GM18520 (cell line): ENCODE measurements at regions not wholly inside any gene's neighbourhood (a gene's known extent, or its start where the extent isn't known, plus 50 kb on each side); places are given as distances from the start of the nearest gene placed in this dataset.
"Not testable (repeated sequence)": the region's sequence is repeated elsewhere in the genome, so short reads cannot be mapped to it uniquely, and the experiment has no call there.

Source experiments
- ATAC-seq: cut with Tn5 transposase; IDR thresholded peaks from one replicate; pipeline ENCODE4 v1.9.1; 2021; ENCODE audit not compliant: unreplicated experiment

DNA sequence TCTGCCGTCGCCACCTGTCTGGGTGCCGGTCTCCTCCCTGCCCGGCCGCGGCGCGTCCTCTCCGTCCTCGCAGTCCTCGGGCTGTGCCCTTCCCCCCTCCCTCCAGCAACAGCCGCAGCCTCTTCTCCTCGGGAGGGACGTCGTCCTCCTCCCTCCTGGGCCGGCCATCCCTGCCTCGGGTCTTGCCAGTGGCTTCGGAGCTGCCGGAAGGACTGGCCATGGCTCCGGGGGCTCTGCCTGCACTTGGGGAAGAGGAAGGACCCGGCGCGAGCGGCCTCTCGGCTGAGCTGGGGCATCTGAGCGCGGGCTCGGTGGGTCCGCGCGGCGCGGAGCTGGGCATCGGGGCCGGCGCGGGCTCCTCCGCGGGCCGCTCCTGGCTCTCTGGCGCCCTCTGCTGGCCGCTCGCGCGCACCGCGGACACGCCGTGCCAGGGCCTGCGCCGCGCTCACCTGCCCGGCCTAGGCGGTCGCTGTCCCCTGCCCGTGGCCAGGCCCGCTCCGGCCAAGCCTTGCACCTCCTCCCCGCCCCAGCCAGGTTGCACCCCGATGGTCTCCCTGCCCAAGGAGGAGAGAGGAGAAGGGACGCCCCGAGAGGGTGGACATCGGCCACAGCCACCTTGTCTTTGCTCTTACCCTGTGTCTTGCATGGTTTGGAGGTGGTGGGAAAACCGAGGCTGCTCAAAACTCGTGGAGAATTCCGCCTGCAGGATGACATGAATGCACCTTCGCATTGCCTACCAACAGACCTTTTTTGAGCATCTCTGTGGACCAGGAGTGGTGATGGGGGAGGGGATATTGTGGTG, 83.9 kb upstream of the FRG2C start:
- not testable (repeated sequence) for ATAC-seq

DNA sequence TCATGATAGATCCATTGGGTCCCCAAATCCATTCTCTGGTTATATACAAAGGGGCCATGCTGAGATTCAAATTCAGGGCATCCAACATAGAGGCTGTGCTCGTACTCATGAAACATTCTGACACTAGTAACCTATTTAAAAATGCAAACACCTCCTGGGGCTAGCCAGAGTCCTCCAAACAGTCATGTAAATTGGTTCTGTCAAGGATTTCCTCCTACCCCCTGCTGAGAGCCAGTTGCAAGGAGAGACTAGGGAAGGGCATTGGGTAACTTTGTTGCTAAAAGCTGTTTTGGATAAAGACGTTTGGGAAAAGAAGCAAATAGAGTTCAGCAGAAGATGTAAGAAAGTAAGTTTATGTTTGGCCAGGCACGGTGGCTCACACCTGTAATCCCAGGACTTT, 81.6 kb upstream of the FRG2C start:
- ATAC-seq: not testable (repeated sequence)

DNA sequence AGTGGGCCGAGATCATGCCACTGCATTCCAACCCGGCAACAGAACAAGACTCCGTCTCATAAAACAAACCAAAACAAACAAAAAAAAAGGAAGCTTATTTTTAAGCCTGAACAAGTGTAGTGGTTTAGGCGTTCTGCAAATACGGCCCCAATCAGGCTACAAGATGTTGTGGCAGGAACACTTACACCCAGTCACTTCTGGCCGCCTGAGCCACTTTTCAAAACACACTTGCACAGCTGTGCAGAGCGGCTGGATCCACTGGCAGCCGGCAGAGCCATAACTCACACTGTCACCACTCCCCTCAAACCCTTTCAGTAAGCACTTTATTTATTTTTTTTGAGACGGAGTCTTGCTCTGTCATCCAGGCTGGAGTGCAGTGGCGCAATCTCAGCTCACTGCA, 81.0 kb upstream of the FRG2C start:
- not testable (repeated sequence) for ATAC-seq

DNA sequence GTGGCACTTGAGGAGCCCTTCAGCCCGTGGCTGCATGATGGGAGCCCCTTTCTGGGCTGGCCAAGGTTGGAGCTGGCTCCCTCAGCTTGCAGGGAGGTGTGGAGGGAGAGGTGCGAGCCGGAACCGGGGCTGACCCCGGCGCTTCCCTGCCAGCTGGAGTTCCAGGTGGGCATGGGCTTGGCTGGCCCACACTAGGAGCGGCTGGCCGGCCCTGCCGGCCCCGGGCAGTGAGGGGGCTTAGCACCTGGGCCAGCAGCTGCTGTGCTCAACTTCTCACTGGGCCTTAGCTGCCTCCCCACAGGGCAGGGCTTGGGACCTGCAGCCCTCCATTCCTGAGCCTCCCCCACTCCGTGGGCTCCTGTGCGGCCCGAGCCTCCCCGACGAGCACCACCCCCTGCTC, 76.4 kb upstream of the FRG2C start:
- ATAC-seq: not testable (repeated sequence)

DNA sequence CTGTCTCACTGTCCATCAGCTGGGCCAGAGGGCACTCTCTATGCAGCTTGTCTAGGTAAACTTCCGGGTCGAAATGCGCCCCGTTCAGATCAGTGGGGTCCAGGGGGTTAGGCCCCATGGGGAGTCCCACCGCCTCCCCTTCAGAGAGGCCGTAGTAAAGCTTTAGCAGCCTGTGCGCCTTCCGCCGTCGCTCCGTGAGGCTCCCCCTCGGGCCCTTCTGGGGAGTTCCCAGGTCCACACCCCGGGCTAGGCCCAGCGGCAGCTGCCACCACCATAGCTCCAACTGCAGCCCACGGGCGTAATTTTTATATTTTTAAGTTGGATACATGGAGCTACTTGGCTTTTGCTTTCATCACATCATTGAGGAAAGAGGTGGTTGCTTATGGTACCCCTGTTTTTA, 73.7 kb upstream of the FRG2C start:
- ATAC-seq: not testable (repeated sequence)

DNA sequence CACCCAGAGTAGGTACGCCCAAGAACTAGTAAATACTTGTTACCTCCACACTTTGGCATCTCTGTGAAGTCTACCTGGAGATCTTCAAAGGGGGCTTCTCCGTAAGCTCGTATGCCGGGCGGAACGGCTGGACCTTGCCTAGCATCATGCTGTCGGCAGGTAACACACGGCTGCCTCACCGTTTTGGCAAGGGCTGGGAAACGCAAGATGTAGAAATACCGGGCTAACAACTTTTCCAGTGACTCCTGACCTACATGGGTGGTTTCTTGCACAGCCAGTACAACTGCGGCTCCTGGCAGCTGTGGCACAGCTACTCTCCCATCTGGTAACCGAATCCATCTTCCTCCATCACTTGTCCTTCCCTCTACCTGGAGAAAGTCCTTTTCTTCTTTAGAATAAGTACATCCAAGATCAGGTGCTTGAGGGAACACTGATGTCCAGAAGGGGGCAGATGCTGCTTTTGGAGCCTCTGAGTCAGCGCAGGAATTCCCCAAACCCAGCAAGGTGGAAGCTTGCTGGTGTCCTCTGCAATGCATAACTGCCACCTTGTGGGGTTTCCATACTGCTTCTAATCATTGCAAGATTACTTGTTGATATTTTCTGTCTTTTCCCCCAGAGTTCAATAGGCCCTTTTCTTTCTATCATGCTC, 59.7 kb upstream of the FRG2C start:
- not testable (repeated sequence) for ATAC-seq

DNA sequence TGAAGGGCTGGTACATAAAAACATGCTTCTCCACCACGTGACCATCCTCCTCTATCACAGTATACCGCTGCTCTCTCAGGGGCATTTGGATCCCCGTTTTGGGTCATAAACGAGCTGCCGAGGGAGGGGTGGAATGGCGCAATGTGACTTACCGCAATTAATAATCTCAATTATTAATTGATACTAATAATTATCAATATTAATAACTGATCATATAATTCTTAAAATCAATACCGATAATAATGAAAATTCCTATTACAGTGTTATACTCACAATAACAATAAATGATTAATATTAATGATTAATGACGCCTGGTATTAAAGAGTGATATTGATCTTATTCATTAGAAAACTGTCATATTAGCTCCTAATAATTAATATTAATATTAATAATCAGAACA, 56.1 kb upstream of the FRG2C start:
- ATAC-seq: not testable (repeated sequence)

DNA sequence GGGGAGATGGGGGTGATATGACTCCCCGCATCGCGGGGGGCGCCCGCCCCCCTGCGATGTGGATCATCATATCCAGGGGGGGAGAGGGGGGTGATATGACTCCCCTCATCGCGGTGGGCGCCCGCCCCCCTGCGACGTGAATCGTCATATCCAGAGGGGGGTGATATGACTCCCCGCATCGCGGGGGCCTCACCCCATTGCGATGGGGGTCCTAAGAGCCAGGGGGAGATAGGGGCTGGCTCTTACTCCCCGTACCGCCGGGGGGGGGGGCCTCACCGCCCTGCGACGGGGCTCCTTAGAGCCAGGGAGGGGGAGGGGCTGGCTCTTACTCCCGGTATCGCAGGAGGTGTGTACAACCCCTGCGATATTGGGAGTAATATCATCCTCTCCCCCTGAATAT, 54.5 kb upstream of the FRG2C start:
- not testable (repeated sequence) for ATAC-seq

DNA sequence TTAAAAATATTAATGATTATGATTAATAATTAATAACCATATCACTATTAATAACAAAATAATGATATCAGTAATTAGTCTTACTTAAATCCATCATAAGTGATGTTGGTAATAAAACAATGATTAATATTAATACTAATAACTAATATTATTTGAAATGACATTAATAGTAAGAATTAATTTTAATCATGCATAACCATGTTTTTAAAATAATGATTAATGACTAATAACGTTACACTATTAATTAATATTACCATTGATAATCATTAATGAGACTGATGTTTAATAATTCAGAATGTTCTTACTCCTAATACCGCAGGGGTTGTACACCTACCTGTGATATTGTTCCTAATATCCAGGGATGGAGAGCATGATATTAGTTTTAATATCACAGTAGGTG, 53.4 kb upstream of the FRG2C start:
- ATAC-seq: no peak

DNA sequence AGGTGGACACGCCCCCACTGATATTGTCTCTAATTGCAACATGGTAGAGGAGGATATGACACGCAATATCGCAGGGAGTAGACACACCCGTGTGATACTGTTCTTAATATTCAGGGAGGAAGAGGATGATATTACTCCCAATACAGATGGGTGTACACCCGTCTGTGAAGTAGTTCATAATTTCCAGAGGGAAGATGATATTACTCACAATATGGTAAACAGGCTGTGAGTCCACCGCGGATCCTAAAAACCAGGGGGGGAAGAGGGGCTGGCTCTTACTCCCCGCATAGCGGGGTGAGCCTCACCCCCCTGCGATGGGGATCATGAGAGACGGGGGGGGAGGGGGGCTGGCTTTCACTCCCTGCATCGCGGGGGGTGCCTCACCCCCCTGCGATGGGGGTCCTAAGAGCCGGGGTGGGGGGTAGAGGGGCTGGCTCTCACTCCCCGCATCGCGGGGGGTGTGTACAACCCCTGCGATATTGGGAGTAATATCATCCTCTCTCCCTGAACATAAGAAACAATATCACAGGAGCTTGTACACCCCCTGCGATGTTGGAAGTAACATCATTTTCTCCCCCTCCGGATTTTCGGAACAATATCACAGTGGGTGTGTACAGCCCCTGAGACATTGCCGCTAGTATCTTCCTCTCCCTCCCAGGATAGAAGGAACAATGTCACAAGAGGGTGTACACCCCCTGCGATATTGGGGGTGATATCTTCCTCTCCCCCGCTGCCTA, 52.2 kb upstream of the FRG2C start:
- not testable (repeated sequence) for ATAC-seq
